Mesenchymal stem cell (in vitro differentiated cells and primary cell): ENCODE measurements at regions not wholly inside any gene's neighbourhood (a gene's known extent, or its start where the extent isn't known, plus 50 kb on each side); places are given as distances from the start of the nearest gene placed in this dataset.
"Not testable (repeated sequence)": the region's sequence is repeated elsewhere in the genome, so short reads cannot be mapped to it uniquely, and the experiment has no call there.

ENCODE experiments used
- DNase-seq: peaks from one replicate; pipeline ENCODE4 v3.0.0-alpha.2; 2013
- H2AFZ ChIP-seq: one replicate; pipeline ENCODE4 v1.6.1; 2013; ENCODE audit warnings: low read depth, mild to moderate bottlenecking, control low read depth, inconsistent platforms, low read length, moderate library complexity
- H2AK5ac ChIP-seq: 2 replicates; pipeline ENCODE4 v1.6.1; 2013; ENCODE audit warnings: low read length, moderate library complexity, mild to moderate bottlenecking, inconsistent platforms; ENCODE audit not compliant: severe bottlenecking
- H2BK120ac ChIP-seq: one replicate; pipeline ENCODE4 v1.6.1; 2013; ENCODE audit warnings: low read depth, mild to moderate bottlenecking, inconsistent platforms, low read length, moderate library complexity
- H2BK12ac ChIP-seq, 2 experiments: one replicate each; pipeline ENCODE4 v1.6.1; 2013; ENCODE audit warnings: inconsistent platforms in 2 of 2, low read length in 2 of 2, mild to moderate bottlenecking in 2 of 2, moderate library complexity in 2 of 2, control low read depth in 1 of 2
- H2BK15ac ChIP-seq: one replicate; pipeline ENCODE4 v1.6.1; 2013; ENCODE audit warnings: mild to moderate bottlenecking, low read depth, inconsistent platforms; ENCODE audit not compliant: poor library complexity, severe bottlenecking
- H2BK5ac ChIP-seq: 2 replicates; pipeline ENCODE4 v1.6.1; 2013; ENCODE audit warnings: low read depth, mild to moderate bottlenecking, low read length, control low read depth, inconsistent platforms; ENCODE audit not compliant: poor library complexity, severe bottlenecking
- H3K14ac ChIP-seq, 2 experiments: one replicate each; pipeline ENCODE4 v1.6.1; 2013; ENCODE audit warnings: inconsistent platforms in 2 of 2, low read length in 2 of 2, control low read depth in 1 of 2, mild to moderate bottlenecking in 1 of 2, moderate library complexity in 1 of 2
- H3K18ac ChIP-seq, 2 experiments: one replicate each; pipeline ENCODE4 v1.6.1; 2013; ENCODE audit warnings: inconsistent platforms in 2 of 2, low read length in 2 of 2, control low read depth in 1 of 2, low read depth in 1 of 2, mild to moderate bottlenecking in 1 of 2
- H3K23ac ChIP-seq, 2 experiments: one replicate each; pipeline ENCODE4 v1.6.1; 2013; ENCODE audit warnings: inconsistent platforms in 2 of 2, low read length in 2 of 2, mild to moderate bottlenecking in 2 of 2, moderate library complexity in 2 of 2, control low read depth in 1 of 2
- H3K27ac ChIP-seq: 2 replicates; pipeline ENCODE4 v1.5.1; 2013; ENCODE audit warnings: mild to moderate bottlenecking, moderate library complexity, low read length, control low read depth, inconsistent platforms; ENCODE audit not compliant: poor library complexity, severe bottlenecking
- H3K27me3 ChIP-seq, 2 experiments: 2 replicates each; pipeline versions ENCODE4 v1.6.1 to v1.7.0; 2013; ENCODE audit warnings: low read length in 2 of 2, mild to moderate bottlenecking in 2 of 2, moderate library complexity in 2 of 2, control low read depth in 1 of 2, inconsistent platforms in 1 of 2; ENCODE audit not compliant: control insufficient read depth in 1 of 2, insufficient read depth in 1 of 2
- H3K36me3 ChIP-seq, 2 experiments: 2 replicates each; pipeline versions ENCODE4 v1.6.1 to v1.7.0; 2013; ENCODE audit warnings: low read length in 2 of 2, control low read depth in 1 of 2, inconsistent platforms in 1 of 2, low read depth in 1 of 2, mild to moderate bottlenecking in 1 of 2; ENCODE audit not compliant: insufficient read depth in 2 of 2, control insufficient read depth in 1 of 2
- H3K4ac ChIP-seq, 2 experiments: one replicate each; pipeline ENCODE4 v1.6.1; 2013; ENCODE audit warnings: inconsistent platforms in 2 of 2, low read length in 2 of 2, mild to moderate bottlenecking in 2 of 2, moderate library complexity in 2 of 2, control low read depth in 1 of 2, low read depth in 1 of 2
- H3K4me1 ChIP-seq: 2 replicates; pipeline ENCODE4 v1.6.1; 2013; ENCODE audit warnings: low read depth, low read length, control low read depth; ENCODE audit not compliant: control insufficient read depth, insufficient read depth
- H3K4me2 ChIP-seq: 2 replicates; pipeline ENCODE4 v1.6.1; 2013; ENCODE audit warnings: low read length, mild to moderate bottlenecking, inconsistent platforms; ENCODE audit not compliant: poor library complexity, severe bottlenecking
- H3K4me3 ChIP-seq, 2 experiments: 2 replicates each; pipeline versions ENCODE4 v1.5.1 to v1.7.0; 2013; ENCODE audit warnings: low read length in 2 of 2, mild to moderate bottlenecking in 2 of 2, control low read depth in 1 of 2, low read depth in 1 of 2; ENCODE audit not compliant: insufficient read depth in 1 of 2
- H3K79me1 ChIP-seq: replicated peaks from 2 replicates; pipeline ENCODE4 v1.6.1; 2013; ENCODE audit warnings: mild to moderate bottlenecking, control low read depth, low read length, inconsistent platforms; ENCODE audit not compliant: poor library complexity, severe bottlenecking
- H3K9ac ChIP-seq: 2 replicates; pipeline ENCODE4 v1.7.0; 2013; ENCODE audit warnings: mild to moderate bottlenecking, low read length, moderate library complexity
- H3K9me3 ChIP-seq: 2 replicates; pipeline ENCODE4 v1.7.0; 2013; ENCODE audit warnings: mild to moderate bottlenecking, low read length; ENCODE audit not compliant: control insufficient read depth
- H4K8ac ChIP-seq: one replicate; pipeline ENCODE4 v1.6.1; 2013; ENCODE audit warnings: inconsistent platforms, mild to moderate bottlenecking, low read length, moderate library complexity
- H4K91ac ChIP-seq: one replicate; pipeline ENCODE4 v1.6.1; 2013; ENCODE audit warnings: mild to moderate bottlenecking, low read length, inconsistent platforms
- WGBS: methylation state at CpG from one replicate; pipeline ENCODE4 v1.1.7; 2013; ENCODE audit warnings: mixed read lengths; 5-methylcytosine and 5-hydroxymethylcytosine counted together

GRCh38 chr15:83335542-83335941, 51.1 kb upstream of the BNC1 start:
- not testable (repeated sequence) for H3K18ac ChIP-seq, H3K4ac ChIP-seq, H2BK12ac ChIP-seq, H2BK15ac ChIP-seq, H4K8ac ChIP-seq, H3K79me1 ChIP-seq, H3K9ac ChIP-seq, H3K4me3 ChIP-seq, H3K23ac ChIP-seq, H3K9me3 ChIP-seq, H2AK5ac ChIP-seq, H2BK5ac ChIP-seq, H4K91ac ChIP-seq, H3K4me2 ChIP-seq, H2AFZ ChIP-seq, H2BK120ac ChIP-seq, H3K27ac ChIP-seq, H3K4me1 ChIP-seq, DNase-seq, H3K36me3 ChIP-seq, H3K14ac ChIP-seq
- no CpG with 5 or more reads among the region's 1 CpG for WGBS
- peaks cover 0 to 16% of the 10 kb centered on the region in 2 experiments for H3K27me3 ChIP-seq

- Histone ChIP-seq H3K79me1 (no peaks in the 10 kb centered on the region), H3K4me3 (no peak overlapping the region), H3K4me2 (no peak overlapping the region), H2AK5ac (no peak overlapping the region), H2BK120ac (no peak overlapping the region), H3K9ac (no peak overlapping the region), H3K18ac (no peak overlapping the region), H3K9me3 (peaks cover 3% of the 10 kb centered on the region), H2BK12ac (no peak overlapping the region), H3K27ac (no peak overlapping the region), H4K8ac (no peak overlapping the region), H3K36me3 (no peaks in the 10 kb centered on the region), H4K91ac (no peak overlapping the region), H2BK5ac (no peak overlapping the region), H3K27me3 (peaks cover 0 to 26% of the 10 kb centered on the region in 2 experiments), H3K4ac (no peak overlapping the region), H2AFZ (no peak overlapping the region), H3K23ac (no peak overlapping the region), H3K14ac (no peak overlapping the region), H2BK15ac (no peak overlapping the region), H3K4me1 (no peaks in the 10 kb centered on the region)
- DNase-seq = no peak
- 72% methylated on average over 4 of the region's 5 CpGs for WGBS
Observed at GRCh38 chr15:83339396-83339795, 54.9 kb upstream of the BNC1 start.

DNA sequence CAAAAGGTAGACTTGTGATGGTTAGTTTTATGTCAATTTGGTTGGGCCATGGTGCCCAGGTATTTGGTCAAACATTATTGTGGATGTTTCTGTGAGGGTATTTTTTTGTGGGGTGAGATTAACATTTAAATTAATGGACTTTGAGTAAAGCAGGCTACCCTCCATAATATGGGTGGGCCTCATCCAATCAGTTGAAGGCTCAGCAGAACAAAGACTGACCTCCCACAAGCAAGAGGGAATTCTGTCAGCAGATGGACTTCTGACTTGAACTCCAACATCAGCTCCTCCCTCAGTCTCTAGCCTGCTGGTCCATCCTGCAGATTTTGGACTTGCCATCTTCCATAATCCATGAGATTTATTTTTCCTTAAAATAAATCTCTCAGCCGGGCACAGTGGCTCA, 55.6 kb upstream of the BNC1 start:
- Histone ChIP-seq H3K79me1 (no peaks in the 10 kb centered on the region), H3K4me1 (no peaks in the 10 kb centered on the region), H2BK120ac (no peak overlapping the region), H3K14ac (no peak overlapping the region), H3K9me3 (peaks cover 3% of the 10 kb centered on the region), H2BK12ac (no peak overlapping the region), H3K27ac (no peak overlapping the region), H3K18ac (no peak overlapping the region), H3K27me3 (peaks cover 0 to 30% of the 10 kb centered on the region in 2 experiments), H2AK5ac (no peak overlapping the region), H3K23ac (no peak overlapping the region), H3K4me3 (no peak overlapping the region), H4K91ac (no peak overlapping the region), H3K4ac (no peak overlapping the region), H3K36me3 (no peaks in the 10 kb centered on the region), H2BK5ac (no peak overlapping the region), H3K9ac (no peak overlapping the region), H2BK15ac (no peak overlapping the region), H3K4me2 (no peak overlapping the region), H4K8ac (no peak overlapping the region), H2AFZ (no peak overlapping the region)
- WGBS = 96% methylated on average over 1 of the region's 1 CpG
- DNase-seq = no peak

GRCh38 chr15:83346342-83346741, 61.9 kb upstream of the BNC1 start:
- Histone ChIP-seq H3K36me3 (no peaks in the 10 kb centered on the region), H3K4me2 (no peak overlapping the region), H3K14ac (no peak overlapping the region), H3K4me1 (no peaks in the 10 kb centered on the region), H3K4ac (no peak overlapping the region), H4K8ac (no peak overlapping the region), H2AK5ac (no peak overlapping the region), H2BK12ac (no peak overlapping the region), H3K27ac (no peak overlapping the region), H3K9me3 (no peaks in the 10 kb centered on the region), H3K18ac (no peak overlapping the region), H3K9ac (no peak overlapping the region), H4K91ac (no peak overlapping the region), H2BK5ac (no peak overlapping the region), H3K27me3 (peaks cover 5 to 44% of the 10 kb centered on the region in 2 experiments), H3K23ac (no peak overlapping the region), H3K4me3 (no peak overlapping the region), H3K79me1 (no peaks in the 10 kb centered on the region), H2BK120ac (no peak overlapping the region), H2BK15ac (no peak overlapping the region), H2AFZ (no peak overlapping the region)
- WGBS = 78% methylated on average over 2 of the region's 3 CpGs
- DNase-seq = no peak
